D341Med (cell line): ENCODE measurements at regions not wholly inside any gene's neighbourhood (a gene's known extent, or its start where the extent isn't known, plus 50 kb on each side); places are given as distances from the start of the nearest gene placed in this dataset.
A peak's percentile ranks its signal among the peaks of the same experiment; 100 is the strongest.

Experiments
- DNase-seq: peaks from one replicate; pipeline ENCODE4 v3.0.0; 2012; ENCODE audit warnings: low spot score

DNA sequence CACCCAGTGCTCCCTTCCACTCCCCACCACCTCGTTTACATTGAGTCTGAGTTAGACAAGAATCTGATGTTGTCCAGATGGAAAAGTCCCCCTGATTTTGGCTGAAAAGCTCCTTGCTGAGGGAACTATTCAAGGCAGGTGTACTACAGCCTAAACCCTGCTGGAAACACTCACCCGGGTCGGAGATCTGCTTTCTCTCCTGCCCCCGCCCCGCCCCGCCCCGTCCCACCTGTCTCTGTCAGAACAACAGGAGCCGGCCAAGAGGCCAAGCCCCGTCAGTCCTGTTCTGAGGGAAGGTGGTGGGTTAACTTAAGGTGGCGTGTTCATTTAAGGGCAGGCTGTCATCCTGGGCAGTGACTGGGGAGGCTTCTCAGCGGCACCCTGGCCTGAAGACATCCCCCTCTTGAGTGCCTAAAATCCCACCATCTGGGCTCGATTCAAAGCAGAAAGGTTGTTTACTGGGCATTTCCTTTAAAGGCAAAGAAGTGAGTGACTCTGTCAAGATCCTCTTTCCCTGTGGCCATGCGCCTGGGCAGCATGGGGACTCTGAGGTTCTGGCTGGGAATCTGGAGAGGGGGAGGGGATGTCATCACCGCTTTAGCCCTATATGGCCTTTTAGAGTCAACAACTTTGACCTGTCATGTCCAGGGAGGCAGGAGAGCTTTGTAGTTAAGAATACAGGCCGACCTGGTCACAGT is 71.1 kb upstream of the NEURL1B start:
- DNase-seq: no peak

- DNase-seq: no peak
Measured at GRCh38 chr5:172568308-172568910, 72.7 kb upstream of the NEURL1B start.

- no peak for DNase-seq
Measured at GRCh38 chr5:172567843-172568242, 73.2 kb upstream of the NEURL1B start.

GRCh38 chr5:172567294-172567693 is 73.8 kb upstream of the NEURL1B start:
- no peak for DNase-seq

GRCh38 chr5:172565931-172566665 is 75.0 kb upstream of the NEURL1B start:
- no peak for DNase-seq

DNA sequence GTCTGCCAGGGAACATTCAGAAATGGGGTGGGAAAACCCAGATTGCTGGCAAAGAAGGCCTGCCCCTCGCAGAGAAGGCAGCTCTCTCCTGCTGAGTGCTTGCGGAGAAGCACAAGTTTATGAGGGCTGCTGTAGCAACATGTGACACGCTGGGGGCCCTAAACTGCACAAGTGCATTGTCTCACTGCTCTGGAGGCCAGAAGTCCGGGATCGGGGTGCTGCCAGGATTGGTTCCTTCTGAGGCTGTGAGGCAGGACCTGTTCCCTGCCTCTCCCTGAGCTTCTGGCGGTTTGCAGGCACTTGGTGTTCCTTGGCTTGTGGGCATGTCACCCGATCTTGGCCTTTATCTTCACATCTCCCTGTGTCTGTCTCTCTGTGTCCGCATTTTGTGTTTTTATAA is 75.6 kb upstream of the NEURL1B start:
- DNase-seq: no peak

GRCh38 chr5:172564883-172565282 is 76.2 kb upstream of the NEURL1B start:
- no peak for DNase-seq

DNA sequence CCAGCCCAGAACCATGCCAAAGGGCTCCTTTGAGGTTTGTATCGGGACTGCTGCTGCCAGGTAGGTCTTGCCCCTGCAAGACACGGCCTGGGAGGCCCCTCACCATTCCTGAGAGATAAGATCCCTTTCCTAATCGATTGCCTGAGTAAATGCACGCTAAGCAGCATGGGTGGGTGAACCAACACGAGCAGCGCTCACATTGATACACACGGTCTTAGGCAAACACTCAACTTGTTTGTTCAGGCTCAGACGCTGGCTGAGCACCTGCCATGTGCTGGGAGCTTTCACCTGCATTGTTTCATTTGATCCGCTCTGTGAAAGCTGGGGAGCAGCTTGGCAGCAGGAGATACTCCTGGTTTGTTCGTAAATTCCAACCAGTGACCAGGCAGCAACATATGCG is 76.9 kb upstream of the NEURL1B start:
- no peak for DNase-seq

DNA sequence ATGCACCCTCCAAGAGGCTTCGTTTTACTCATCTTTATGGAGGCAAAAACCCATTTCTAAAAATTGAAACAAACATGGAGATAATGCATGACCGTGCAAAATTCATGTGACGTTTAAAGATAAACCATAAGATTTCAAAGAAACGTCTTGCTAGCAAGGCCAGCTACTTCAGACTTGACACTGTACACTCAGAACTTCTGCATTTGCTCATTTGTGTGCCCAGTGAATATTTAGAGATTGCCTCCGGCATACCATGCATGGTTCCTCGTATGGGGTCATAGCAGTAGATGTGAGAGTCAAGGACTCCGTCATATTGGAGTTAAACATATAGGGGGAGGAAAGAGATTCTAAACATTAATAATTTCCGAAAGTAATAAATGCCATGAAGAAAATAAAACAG is 78.6 kb upstream of the NEURL1B start:
- no peak for DNase-seq

DNA sequence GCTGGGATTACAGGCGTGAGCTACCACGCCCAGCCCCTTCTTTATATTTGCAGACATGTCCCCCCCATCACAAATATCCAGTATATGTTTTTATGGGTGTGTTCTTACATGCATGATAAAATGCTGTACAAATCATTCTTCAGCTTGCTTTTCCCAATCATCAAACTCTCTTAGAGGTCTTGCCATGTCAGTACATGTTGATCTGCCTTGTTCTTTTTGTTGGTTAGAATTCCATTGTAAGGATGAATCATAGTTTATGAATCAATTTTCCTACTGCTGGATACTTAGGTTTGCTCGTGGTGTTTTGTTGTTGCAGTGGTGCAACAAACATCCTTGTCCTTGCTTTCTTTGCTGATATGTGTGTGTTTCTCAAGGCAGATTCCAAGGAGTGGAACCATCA is 79.9 kb upstream of the NEURL1B start:
- DNase-seq: no peak

- DNase-seq: no peak
Measured at GRCh38 chr5:172559004-172559932, 81.8 kb upstream of the NEURL1B start.

DNA sequence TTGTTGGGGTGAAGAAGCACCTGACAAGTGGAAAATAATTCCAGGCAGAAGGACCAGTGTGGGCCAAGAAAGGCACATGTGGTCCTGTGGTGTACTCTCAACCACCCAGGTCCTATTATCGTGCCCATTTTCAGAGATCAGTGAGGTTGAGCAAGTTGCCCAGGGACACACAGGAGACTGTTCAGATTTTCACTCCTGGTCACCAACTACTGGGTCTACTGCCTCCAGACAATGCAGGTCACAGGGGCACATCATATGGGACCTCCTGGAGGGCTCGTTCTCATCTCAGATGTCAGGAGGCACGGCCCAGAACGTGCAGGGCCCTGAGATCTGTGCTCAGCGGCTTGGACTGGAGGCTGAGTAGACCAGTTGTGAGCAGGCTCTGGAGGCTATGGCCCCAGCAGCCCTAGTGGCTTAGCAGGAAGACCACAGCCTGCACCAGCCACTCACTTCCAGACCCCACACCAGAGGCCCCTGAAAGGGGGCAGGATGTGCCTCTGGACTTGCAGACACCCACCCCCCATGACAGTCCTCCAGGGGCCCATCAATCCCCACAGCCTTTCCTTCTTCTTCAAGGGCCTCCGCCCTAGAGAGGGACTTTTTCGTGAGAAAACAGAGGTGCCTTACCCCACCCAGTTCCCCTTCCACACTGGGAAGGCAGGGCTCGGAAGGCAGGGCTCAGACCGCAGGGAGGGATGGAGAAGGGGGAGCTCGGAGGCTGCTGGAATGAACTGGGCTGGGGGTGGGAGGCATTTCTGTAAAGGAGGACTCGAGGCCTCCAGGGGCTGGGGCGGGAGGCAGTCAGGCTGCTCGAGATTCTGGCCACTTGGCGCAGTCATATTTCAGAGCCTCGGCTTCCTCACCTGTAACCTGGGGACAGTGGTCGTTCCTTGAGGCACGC is 82.7 kb upstream of the NEURL1B start:
- DNase-seq: no peak

DNA sequence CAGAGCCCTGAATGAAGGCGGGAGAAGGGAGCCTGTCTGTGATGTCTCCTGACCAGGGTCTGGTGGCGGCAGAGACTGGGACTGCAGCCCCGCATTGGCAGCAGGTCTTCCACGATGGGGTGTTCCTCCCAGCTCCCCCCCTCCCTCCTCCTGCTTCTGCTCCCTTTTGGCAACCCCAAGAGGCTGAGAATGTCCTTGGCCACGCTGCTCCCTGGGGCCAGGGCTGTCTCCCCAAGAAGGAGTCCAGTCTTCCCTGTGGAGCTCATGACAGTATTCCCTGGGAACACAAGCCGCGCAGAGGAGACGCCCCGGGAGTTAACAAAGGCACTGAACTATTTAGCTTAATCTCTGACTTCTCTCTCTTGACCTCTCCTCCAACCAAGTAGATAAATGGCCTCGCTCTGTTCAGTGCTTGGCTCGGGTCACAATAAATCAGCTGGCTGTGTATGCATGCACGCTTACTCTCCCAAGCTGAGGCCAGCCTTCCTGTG is 84.0 kb upstream of the NEURL1B start:
- DNase-seq: no peak

- no peak for DNase-seq
Measured at GRCh38 chr5:172556262-172556661, 84.8 kb upstream of the NEURL1B start.

GRCh38 chr5:172554562-172554961 is 86.5 kb upstream of the NEURL1B start:
- no peak for DNase-seq

GRCh38 chr5:172553903-172554302 is 87.2 kb upstream of the NEURL1B start:
- no peak for DNase-seq

GRCh38 chr5:172553167-172553566 is 87.9 kb upstream of the NEURL1B start:
- no peak for DNase-seq

GRCh38 chr5:172550996-172551395 is 90.1 kb upstream of the NEURL1B start:
- DNase-seq: no peak

GRCh38 chr5:172550096-172550765 is 90.8 kb upstream of the NEURL1B start:
- DNase-seq: no peak

DNA sequence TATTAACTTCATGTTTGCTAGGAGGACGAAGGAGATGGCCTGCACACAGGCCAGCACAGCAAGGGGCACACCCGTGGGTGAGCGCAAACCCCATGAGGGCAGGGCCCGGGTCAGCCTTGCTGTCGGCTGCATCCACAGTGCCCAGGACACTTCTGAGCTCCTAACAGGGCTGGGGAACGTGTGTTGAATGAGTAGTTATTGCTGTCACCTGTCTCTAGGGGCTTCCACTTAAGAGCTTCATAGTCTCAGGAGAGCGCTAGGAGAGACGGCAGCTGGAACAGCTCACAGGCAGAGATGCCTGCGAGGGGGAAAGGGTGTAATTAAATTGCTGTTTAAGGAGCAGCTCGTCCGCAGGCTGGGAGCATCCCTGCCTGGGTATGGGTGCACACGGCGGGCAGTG is 91.4 kb upstream of the NEURL1B start:
- peak; percentile 81 for DNase-seq
